Vagina (tissue), 2 donors: ENCODE measurements at regions not wholly inside any gene's neighbourhood (a gene's known extent, or its start where the extent isn't known, plus 50 kb on each side); places are given as distances from the start of the nearest gene placed in this dataset.

Experiments
- DNase-seq, 2 donors: peaks; one replicate each; pipeline ENCODE4 v3.0.0-alpha.2; 2017; ENCODE audit errors: extremely low spot score in 2 of 2
- H3K27ac ChIP-seq: fragments of 200-600 bp; sonication (generic); one replicate; pipeline ENCODE4 v1.5.1; 2019
- H3K27me3 ChIP-seq: fragments of 200-600 bp; sonication (generic); one replicate; pipeline ENCODE4 v1.5.1; 2019
- H3K36me3 ChIP-seq, 2 donors: fragments of 200-600 bp; sonication (generic); one replicate each; pipeline ENCODE4 v1.5.1; 2017 to 2019
- H3K4me1 ChIP-seq: fragments of 200-600 bp; sonication (generic); one replicate; pipeline ENCODE4 v1.5.1; 2019
- H3K4me3 ChIP-seq, 2 donors: fragments of 200-600 bp; sonication (generic); 1 replicate in 1 of 2; 2 replicates in 1 of 2; pipeline ENCODE4 v1.5.1; 2016 to 2019
- H3K9me3 ChIP-seq: fragments of 200-600 bp; sonication (generic); one replicate; pipeline ENCODE4 v1.5.1; 2019
- CTCF ChIP-seq, 3 experiments: fragments of 450-650 bp in 2 of 3; fragments of 200-600 bp in 1 of 3; sonication (generic) in 1 of 3; IDR thresholded peaks; one replicate each; pipeline ENCODE4 v1.5.1; 2017 to 2019; ENCODE audit warnings: antibody characterized with exemption in 3 of 3, mild to moderate bottlenecking in 2 of 3, moderate library complexity in 2 of 3
- POLR2A ChIP-seq, 2 donors: fragments of 450-650 bp; IDR thresholded peaks; one replicate each; pipeline ENCODE4 v1.6.1; 2017; ENCODE audit warnings: antibody characterized with exemption in 2 of 2, mild to moderate bottlenecking in 2 of 2, moderate library complexity in 2 of 2
- POLR2AphosphoS5 ChIP-seq, 2 donors: sonication (generic); formaldehyde crosslinking; IDR thresholded peaks; one replicate each; pipeline ENCODE4 v1.9.0; 2017; ENCODE audit warnings: antibody characterized with exemption in 2 of 2, mild to moderate bottlenecking in 2 of 2, low read depth in 1 of 2; ENCODE audit not compliant: insufficient read depth in 1 of 2
- intact Hi-C: fragments of 100-400 bp; cut with DNase I; formaldehyde crosslinking; loops from one replicate; pipeline ENCODE4 v1.15.1; 2023

DNA sequence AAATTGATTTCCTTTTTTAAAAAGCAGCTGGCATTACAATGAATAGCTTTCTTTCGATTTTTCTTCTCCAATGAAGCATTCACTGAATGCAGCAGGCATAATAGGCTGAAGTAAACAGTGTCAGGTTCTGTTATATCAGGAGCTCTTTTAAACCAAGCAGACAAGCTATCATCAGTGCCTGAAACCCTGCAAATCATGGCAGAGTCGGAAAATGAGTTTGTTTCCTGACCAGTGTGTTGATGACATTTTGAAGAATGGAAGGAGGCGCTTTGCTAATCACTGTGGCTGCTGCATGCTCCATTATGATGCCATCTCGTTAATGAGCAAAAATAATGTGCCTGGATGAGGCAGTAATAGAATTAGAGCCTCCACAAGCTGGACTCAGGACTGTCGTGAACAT, 284.5 kb downstream of the ZNF608 start:
- Histone ChIP-seq H3K9me3 (no peaks in the 10 kb centered on the region), H3K36me3 (no peaks in the 10 kb centered on the region), H3K27me3 (no peaks in the 10 kb centered on the region), H3K4me1 (no peaks in the 10 kb centered on the region), H3K27ac (no peak overlapping the region), H3K4me3 (no peak overlapping the region)
- no peak for DNase-seq
- no peak for TF ChIP-seq POLR2AphosphoS5 (IDR thresholded peaks at IDR 0.05; ENCODE audit: insufficient read depth in 1 of 2, low read depth in 1 of 2)
- TF ChIP-seq POLR2A (IDR thresholded peaks at IDR 0.05) = no peak
- TF ChIP-seq CTCF (IDR thresholded peaks at IDR 0.05) = no peak
- intact Hi-C loops = no loop called here

DNA sequence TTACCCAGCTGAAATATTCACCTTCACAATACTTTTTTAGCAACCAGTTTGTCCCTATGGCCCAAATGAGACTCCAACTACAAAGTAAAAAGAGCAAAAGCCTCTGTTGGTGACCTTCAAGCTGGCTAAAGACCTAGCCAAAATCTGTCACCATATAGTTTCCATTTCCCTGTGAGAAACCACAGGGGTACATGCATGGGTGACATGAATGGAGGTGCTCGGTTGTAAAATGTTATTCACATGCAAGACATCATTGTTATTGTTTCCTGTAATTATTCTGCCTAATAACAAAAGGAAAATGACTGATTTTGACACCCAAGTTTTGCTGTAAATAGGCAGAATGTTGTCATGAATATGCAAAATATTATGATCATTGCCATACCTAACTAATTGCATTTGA, 285.3 kb downstream of the ZNF608 start:
- intact Hi-C loops = no loop called here
- Histone ChIP-seq H3K4me1 (no peaks in the 10 kb centered on the region), H3K9me3 (no peaks in the 10 kb centered on the region), H3K27me3 (no peaks in the 10 kb centered on the region), H3K36me3 (no peaks in the 10 kb centered on the region), H3K4me3 (no peak overlapping the region), H3K27ac (no peak overlapping the region)
- no peak for DNase-seq
- TF ChIP-seq POLR2AphosphoS5 (IDR thresholded peaks at IDR 0.05; ENCODE audit: insufficient read depth in 1 of 2, low read depth in 1 of 2) (no peak), CTCF (IDR thresholded peaks at IDR 0.05) (no peak), POLR2A (IDR thresholded peaks at IDR 0.05) (no peak)

DNA sequence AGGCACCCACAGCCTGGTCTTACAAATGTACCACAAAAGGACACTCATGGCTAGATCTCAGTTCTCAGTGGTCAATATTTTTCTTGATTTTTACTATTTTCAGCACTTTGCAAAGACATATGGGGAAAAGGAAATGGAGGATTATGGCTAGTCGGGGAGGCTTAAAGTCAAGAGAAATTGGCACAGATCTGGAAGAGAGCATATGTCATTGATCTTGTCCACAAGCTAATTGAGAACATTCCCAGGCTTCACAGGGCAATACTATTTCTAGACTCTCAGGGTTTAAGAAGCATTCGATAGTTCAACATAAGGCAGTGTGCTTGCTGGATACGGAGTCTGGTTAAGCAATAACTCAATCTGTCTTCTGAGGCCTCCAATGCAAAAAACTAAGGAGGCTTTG, 285.8 kb downstream of the ZNF608 start:
- Histone ChIP-seq H3K27ac (no peak overlapping the region), H3K4me3 (no peak overlapping the region), H3K36me3 (no peaks in the 10 kb centered on the region), H3K9me3 (no peaks in the 10 kb centered on the region), H3K27me3 (no peaks in the 10 kb centered on the region), H3K4me1 (no peaks in the 10 kb centered on the region)
- intact Hi-C loops = no loop called here
- DNase-seq = no peak
- TF ChIP-seq CTCF (IDR thresholded peaks at IDR 0.05) = no peak
- no peak for TF ChIP-seq POLR2A (IDR thresholded peaks at IDR 0.05)
- TF ChIP-seq POLR2AphosphoS5 (IDR thresholded peaks at IDR 0.05; ENCODE audit: insufficient read depth in 1 of 2, low read depth in 1 of 2) = no peak

- H3K27ac ChIP-seq = no peak overlapping the region
- intact Hi-C loops = no loop called here
- H3K4me3 ChIP-seq = no peak overlapping the region
- H3K9me3 ChIP-seq = no peaks in the 10 kb centered on the region
- H3K27me3 ChIP-seq = no peaks in the 10 kb centered on the region
- no peaks in the 10 kb centered on the region for H3K36me3 ChIP-seq
- H3K4me1 ChIP-seq = no peaks in the 10 kb centered on the region
- no peak for DNase-seq
- TF ChIP-seq POLR2AphosphoS5 (IDR thresholded peaks at IDR 0.05; ENCODE audit: insufficient read depth in 1 of 2, low read depth in 1 of 2) (no peak), CTCF (IDR thresholded peaks at IDR 0.05) (no peak), POLR2A (IDR thresholded peaks at IDR 0.05) (no peak)
These were observed 286.5 kb downstream of the ZNF608 start for GRCh38 chr5:124459984-124460383.

GRCh38 chr5:124457901-124458300, 288.5 kb downstream of the ZNF608 start:
- no peaks in the 10 kb centered on the region for H3K9me3 ChIP-seq
- intact Hi-C loops = no loop called here
- no peaks in the 10 kb centered on the region for H3K36me3 ChIP-seq
- H3K27me3 ChIP-seq = no peaks in the 10 kb centered on the region
- no peak for DNase-seq
- no peaks in the 10 kb centered on the region for H3K4me1 ChIP-seq
- no peak for TF ChIP-seq POLR2A (IDR thresholded peaks at IDR 0.05)
- no peak for TF ChIP-seq POLR2AphosphoS5 (IDR thresholded peaks at IDR 0.05; ENCODE audit: insufficient read depth in 1 of 2, low read depth in 1 of 2)
- TF ChIP-seq CTCF (IDR thresholded peaks at IDR 0.05) = no peak
- no peak overlapping the region for H3K27ac ChIP-seq
- H3K4me3 ChIP-seq = no peak overlapping the region
